CD4-positive, alpha-beta T cell (primary cell): ENCODE measurements at regions not wholly inside any gene's neighbourhood (a gene's known extent, or its start where the extent isn't known, plus 50 kb on each side); places are given as distances from the start of the nearest gene placed in this dataset.
"Not testable (repeated sequence)": the region's sequence is repeated elsewhere in the genome, so short reads cannot be mapped to it uniquely, and the experiment has no call there.

ENCODE experiments used
- ATAC-seq: fragments of 200-7000 bp; cut with Tn5 transposase; one replicate; pipeline ENCODE4 v1.10.0; 2022; ENCODE audit warnings: mild to moderate bottlenecking; ENCODE audit not compliant: poor library complexity
- CTCF ChIA-PET: fragments of 350-600 bp; sonication (Branson Sonifier 250); formaldehyde crosslinking; loops from one replicate; lab custom pipeline; 2021; ENCODE audit warnings: antibody characterized with exemption, inconsistent platforms; lab: Charles Lee
- POLR2A ChIA-PET: fragments of 350-600 bp; sonication (Branson Sonifier 250); formaldehyde crosslinking; loops from one replicate; lab custom pipeline; 2021; ENCODE audit warnings: antibody characterized with exemption, inconsistent platforms; lab: Charles Lee
- DNase-seq, 14 experiments: peaks; one replicate each; pipeline ENCODE4 v3.0.0-alpha.2; 2013 to 2020; ENCODE audit warnings: mixed read lengths in 2 of 14
- H3K27ac ChIP-seq, 2 donors: one replicate each; pipeline versions ENCODE4 v1.5.1 to v1.7.0; 2013; ENCODE audit warnings: low read length in 2 of 2, low read depth in 1 of 2, mild to moderate bottlenecking in 1 of 2
- H3K27me3 ChIP-seq, 2 experiments: 1 replicate in 1 of 2; 2 replicates in 1 of 2; pipeline versions ENCODE4 v1.6.1 to v1.7.0; 2013; ENCODE audit warnings: low read length in 2 of 2, control low read depth in 1 of 2, mild to moderate bottlenecking in 1 of 2, moderate library complexity in 1 of 2; ENCODE audit not compliant: insufficient read depth in 2 of 2, control insufficient read depth in 1 of 2
- H3K36me3 ChIP-seq: one replicate; pipeline ENCODE4 v1.6.1; 2013; ENCODE audit warnings: low read length, control low read depth; ENCODE audit not compliant: insufficient read depth
- H3K4me1 ChIP-seq: one replicate; pipeline ENCODE4 v1.6.1; 2013; ENCODE audit warnings: low read length, control low read depth; ENCODE audit not compliant: insufficient read depth
- H3K4me3 ChIP-seq: one replicate; pipeline ENCODE4 v1.5.1; 2013; ENCODE audit warnings: mild to moderate bottlenecking, low read length, moderate library complexity
- H3K9me3 ChIP-seq, 2 experiments: 1 replicate in 1 of 2; 2 replicates in 1 of 2; pipeline versions ENCODE4 v1.6.1 to v1.7.0; 2013; ENCODE audit warnings: low read length in 2 of 2, mild to moderate bottlenecking in 2 of 2, control low read depth in 1 of 2, moderate library complexity in 1 of 2; ENCODE audit not compliant: control insufficient read depth in 1 of 2, insufficient read depth in 1 of 2
- H3K27ac Mint-ChIP-seq: one replicate; pipeline ENCODE4 v1.8.0; 2020; ENCODE audit warnings: mixed read lengths
- H3K27me3 Mint-ChIP-seq: one replicate; pipeline ENCODE4 v1.8.0; 2021; ENCODE audit warnings: mixed read lengths
- H3K36me3 Mint-ChIP-seq: one replicate; pipeline ENCODE4 v1.8.0; 2021; ENCODE audit warnings: low read depth, mixed read lengths
- H3K4me1 Mint-ChIP-seq: one replicate; pipeline ENCODE4 v1.8.0; 2021; ENCODE audit warnings: low read depth, mixed read lengths
- H3K4me3 Mint-ChIP-seq: one replicate; pipeline ENCODE4 v1.8.0; 2020; ENCODE audit warnings: mild to moderate bottlenecking, mixed read lengths
- H3K9me3 Mint-ChIP-seq: one replicate; pipeline ENCODE4 v1.8.0; 2020; ENCODE audit warnings: mixed read lengths
- intact Hi-C, 2 experiments: fragments of 100-400 bp; cut with DNase I in 1 of 2; cut with micrococcal nuclease in 1 of 2; formaldehyde crosslinking; loops; one replicate each; pipeline versions ENCODE4 v1.15.1 to v1.9.0; 2023 to 2025; cut with DNase I, micrococcal nuclease
- TF ChIP-seq, protein P1 (sequence below): fragments of 200-600 bp; IDR thresholded peaks from one replicate; pipeline ENCODE4 v1.8.0; 2022; ENCODE audit warnings: antibody characterized with exemption, mild to moderate bottlenecking

GRCh38 chr12:94841177-94841576, 162.3 kb downstream of the NDUFA12 start:
- Histone ChIP-seq H3K4me1 (no peaks in the 10 kb centered on the region), H3K36me3 (no peaks in the 10 kb centered on the region), H3K9me3 (no peaks in the 10 kb centered on the region), H3K4me3 (no peak overlapping the region), H3K27me3 (no peaks in the 10 kb centered on the region), H3K27ac (no peak overlapping the region)
- ATAC-seq (no peak), DNase-seq (no peak)
- H3K27me3 Mint-ChIP-seq = peaks cover 4% of the 10 kb centered on the region
- POLR2A ChIA-PET = no interaction called here
- H3K4me3 Mint-ChIP-seq = no peak overlapping the region
- CTCF ChIA-PET = no interaction called here
- TF ChIP-seq, protein P1, sequence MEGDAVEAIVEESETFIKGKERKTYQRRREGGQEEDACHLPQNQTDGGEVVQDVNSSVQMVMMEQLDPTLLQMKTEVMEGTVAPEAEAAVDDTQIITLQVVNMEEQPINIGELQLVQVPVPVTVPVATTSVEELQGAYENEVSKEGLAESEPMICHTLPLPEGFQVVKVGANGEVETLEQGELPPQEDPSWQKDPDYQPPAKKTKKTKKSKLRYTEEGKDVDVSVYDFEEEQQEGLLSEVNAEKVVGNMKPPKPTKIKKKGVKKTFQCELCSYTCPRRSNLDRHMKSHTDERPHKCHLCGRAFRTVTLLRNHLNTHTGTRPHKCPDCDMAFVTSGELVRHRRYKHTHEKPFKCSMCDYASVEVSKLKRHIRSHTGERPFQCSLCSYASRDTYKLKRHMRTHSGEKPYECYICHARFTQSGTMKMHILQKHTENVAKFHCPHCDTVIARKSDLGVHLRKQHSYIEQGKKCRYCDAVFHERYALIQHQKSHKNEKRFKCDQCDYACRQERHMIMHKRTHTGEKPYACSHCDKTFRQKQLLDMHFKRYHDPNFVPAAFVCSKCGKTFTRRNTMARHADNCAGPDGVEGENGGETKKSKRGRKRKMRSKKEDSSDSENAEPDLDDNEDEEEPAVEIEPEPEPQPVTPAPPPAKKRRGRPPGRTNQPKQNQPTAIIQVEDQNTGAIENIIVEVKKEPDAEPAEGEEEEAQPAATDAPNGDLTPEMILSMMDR = no peak
- H3K9me3 Mint-ChIP-seq = no peaks in the 10 kb centered on the region
- no peaks in the 10 kb centered on the region for H3K36me3 Mint-ChIP-seq
- H3K4me1 Mint-ChIP-seq = no peaks in the 10 kb centered on the region
- intact Hi-C loops = no loop called here
- H3K27ac Mint-ChIP-seq = no peak overlapping the region

- no peaks in the 10 kb centered on the region for H3K36me3 Mint-ChIP-seq
- intact Hi-C loops = no loop called here
- TF ChIP-seq, protein P1 = no peak
- H3K27me3 Mint-ChIP-seq = no peaks in the 10 kb centered on the region
- ATAC-seq (no peak), DNase-seq (no peak)
- ChIA-PET CTCF (no interaction called here), POLR2A (no interaction called here)
- H3K27ac Mint-ChIP-seq = no peak overlapping the region
- no peaks in the 10 kb centered on the region for H3K36me3 ChIP-seq
- H3K4me1 ChIP-seq = no peaks in the 10 kb centered on the region
- H3K9me3 Mint-ChIP-seq = no peaks in the 10 kb centered on the region
- H3K4me3 ChIP-seq = no peak overlapping the region
- H3K9me3 ChIP-seq = no peaks in the 10 kb centered on the region
- no peak overlapping the region for H3K27ac ChIP-seq
- no peaks in the 10 kb centered on the region for H3K27me3 ChIP-seq
- no peaks in the 10 kb centered on the region for H3K4me1 Mint-ChIP-seq
- H3K4me3 Mint-ChIP-seq = no peak overlapping the region
Measured at GRCh38 chr12:94839347-94839746, 164.2 kb downstream of the NDUFA12 start.

DNA sequence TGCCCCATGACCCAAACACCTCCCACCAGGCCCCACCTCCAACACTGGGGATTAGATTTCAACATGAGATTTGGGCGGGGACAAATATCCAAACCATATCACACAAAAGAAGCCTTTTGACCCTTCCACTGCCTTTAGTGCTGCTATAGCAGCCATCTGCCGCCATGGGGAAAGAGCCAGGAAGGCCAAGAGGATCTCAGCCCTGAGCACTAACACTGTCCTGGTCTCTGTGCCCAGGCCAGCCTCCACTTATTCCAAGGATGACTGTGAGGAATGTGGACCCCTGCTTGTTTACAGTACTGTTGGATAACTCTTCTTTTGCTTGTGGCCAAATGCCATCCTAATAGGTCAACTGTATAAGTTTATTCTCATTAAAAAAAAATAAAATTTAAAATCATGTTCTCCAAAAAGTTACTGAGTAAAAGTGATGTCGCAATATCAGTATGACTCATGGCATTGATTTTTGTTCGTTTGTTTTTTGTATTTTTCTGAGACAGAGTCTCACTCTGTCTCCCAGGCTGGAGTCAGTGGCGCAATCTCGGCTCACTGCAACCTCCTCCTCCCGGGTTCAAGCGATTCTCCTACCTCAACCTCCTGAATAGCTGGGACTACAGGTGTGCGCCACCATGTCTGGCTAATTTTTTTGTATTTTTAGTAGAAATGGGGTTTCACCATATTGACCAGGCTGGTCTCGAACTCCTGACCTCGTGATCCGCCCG, 166.4 kb downstream of the NDUFA12 start:
- H3K4me3 Mint-ChIP-seq, H3K4me1 Mint-ChIP-seq, H3K9me3 Mint-ChIP-seq, intact Hi-C loops, H3K27me3 ChIP-seq, CTCF ChIA-PET, H3K36me3 ChIP-seq, H3K27me3 Mint-ChIP-seq, H3K36me3 Mint-ChIP-seq, ATAC-seq, H3K9me3 ChIP-seq, H3K27ac ChIP-seq, H3K27ac Mint-ChIP-seq, H3K4me1 ChIP-seq, POLR2A ChIA-PET, H3K4me3 ChIP-seq: not testable (repeated sequence)
- DNase-seq = peak in 1 of 14 experiments; percentile 27

DNA sequence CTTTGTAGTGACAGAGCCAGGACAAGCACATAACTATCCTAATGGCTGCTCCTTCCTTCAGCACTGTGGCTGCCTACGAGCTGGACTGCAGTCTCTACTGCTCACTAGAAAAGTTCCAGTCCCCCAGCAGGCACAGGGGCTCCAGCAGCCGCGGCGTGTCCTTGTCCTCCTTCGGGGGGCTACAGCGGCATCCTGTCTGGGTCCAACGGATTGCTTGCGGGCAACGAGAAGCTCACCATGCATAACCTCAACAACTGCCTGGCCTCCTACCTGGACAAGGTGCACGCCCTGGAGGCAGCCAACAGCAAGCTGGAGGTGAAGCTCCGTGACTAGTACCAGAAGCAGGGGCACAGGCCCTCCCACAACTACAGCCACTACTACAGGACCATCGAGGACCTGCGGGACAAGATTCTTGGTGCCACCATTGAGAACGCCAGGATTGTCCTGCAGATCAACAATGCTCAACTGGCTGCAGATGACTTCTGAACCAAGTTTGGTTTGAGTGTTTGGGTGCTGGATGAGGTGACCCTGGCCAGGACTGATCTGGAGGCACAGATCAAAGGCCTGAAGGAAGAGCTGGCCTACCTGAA, 169.4 kb downstream of the NDUFA12 start:
- ChIA-PET POLR2A (no interaction called here), CTCF (no interaction called here)
- no peak overlapping the region for H3K4me3 Mint-ChIP-seq
- Histone ChIP-seq H3K27ac (no peak overlapping the region), H3K9me3 (no peaks in the 10 kb centered on the region), H3K27me3 (no peaks in the 10 kb centered on the region), H3K4me1 (peaks cover 4% of the 10 kb centered on the region), H3K36me3 (no peaks in the 10 kb centered on the region), H3K4me3 (no peak overlapping the region)
- TF ChIP-seq, protein P1 = no peak
- H3K27me3 Mint-ChIP-seq = no peaks in the 10 kb centered on the region
- no peak for DNase-seq
- no peaks in the 10 kb centered on the region for H3K36me3 Mint-ChIP-seq
- peaks cover 20% of the 10 kb centered on the region for H3K4me1 Mint-ChIP-seq
- no peak for ATAC-seq
- H3K9me3 Mint-ChIP-seq = no peaks in the 10 kb centered on the region
- intact Hi-C loops = no loop called here
- no peak overlapping the region for H3K27ac Mint-ChIP-seq
